ENCODE measurements at regions not wholly inside any gene's neighbourhood (a gene's known extent, or its start where the extent isn't known, plus 50 kb on each side); places are given as distances from the start of the nearest gene placed in this dataset.

GRCh38 chr1:106266786-106267185 is 789.7 kb upstream of the PRMT6 start:
- TF ChIP-seq, protein P1, sequence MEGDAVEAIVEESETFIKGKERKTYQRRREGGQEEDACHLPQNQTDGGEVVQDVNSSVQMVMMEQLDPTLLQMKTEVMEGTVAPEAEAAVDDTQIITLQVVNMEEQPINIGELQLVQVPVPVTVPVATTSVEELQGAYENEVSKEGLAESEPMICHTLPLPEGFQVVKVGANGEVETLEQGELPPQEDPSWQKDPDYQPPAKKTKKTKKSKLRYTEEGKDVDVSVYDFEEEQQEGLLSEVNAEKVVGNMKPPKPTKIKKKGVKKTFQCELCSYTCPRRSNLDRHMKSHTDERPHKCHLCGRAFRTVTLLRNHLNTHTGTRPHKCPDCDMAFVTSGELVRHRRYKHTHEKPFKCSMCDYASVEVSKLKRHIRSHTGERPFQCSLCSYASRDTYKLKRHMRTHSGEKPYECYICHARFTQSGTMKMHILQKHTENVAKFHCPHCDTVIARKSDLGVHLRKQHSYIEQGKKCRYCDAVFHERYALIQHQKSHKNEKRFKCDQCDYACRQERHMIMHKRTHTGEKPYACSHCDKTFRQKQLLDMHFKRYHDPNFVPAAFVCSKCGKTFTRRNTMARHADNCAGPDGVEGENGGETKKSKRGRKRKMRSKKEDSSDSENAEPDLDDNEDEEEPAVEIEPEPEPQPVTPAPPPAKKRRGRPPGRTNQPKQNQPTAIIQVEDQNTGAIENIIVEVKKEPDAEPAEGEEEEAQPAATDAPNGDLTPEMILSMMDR (IDR thresholded peaks at IDR 0.05): no peak
- TF ChIP-seq POLR2AphosphoS5 (IDR thresholded peaks at IDR 0.05): no peak
- no peak for TF ChIP-seq POLR2A (IDR thresholded peaks at IDR 0.05)
